HL-60 (cell line): ENCODE measurements at regions not wholly inside any gene's neighbourhood (a gene's known extent, or its start where the extent isn't known, plus 50 kb on each side); places are given as distances from the start of the nearest gene placed in this dataset.

Source experiments
- TF ChIP-seq, protein P1 (sequence below): IDR thresholded peaks from 2 replicates; pipeline ENCODE4 v1.6.1; 2012; ENCODE audit warnings: low read depth; ENCODE audit not compliant: insufficient replicate concordance
- TF ChIP-seq, protein P2 (sequence below): IDR thresholded peaks from one replicate; pipeline ENCODE4 v1.5.1; 2011; ENCODE audit warnings: low read length, control low read depth, inconsistent platforms; ENCODE audit not compliant: insufficient read depth

DNA sequence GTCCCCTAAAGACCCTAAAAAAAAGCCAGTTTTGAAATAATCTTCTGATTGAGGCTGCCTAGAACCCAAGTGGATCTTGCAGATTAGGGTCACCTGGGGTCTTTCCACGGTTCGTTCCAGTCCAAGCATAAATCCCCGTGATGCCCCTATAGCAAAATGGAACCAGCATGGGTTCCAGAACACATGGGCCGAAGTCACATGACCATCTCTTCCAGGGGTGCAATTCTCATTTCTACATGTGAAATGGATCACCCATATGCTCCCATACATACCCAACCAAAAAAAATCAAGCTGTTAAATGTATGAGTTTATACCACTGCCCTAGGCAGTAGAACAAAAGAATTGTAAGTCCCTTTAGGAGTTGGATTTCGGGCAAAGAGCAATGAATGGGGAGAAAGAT, 245.4 kb downstream of the SKIDA1 start:
- TF ChIP-seq, protein P1, sequence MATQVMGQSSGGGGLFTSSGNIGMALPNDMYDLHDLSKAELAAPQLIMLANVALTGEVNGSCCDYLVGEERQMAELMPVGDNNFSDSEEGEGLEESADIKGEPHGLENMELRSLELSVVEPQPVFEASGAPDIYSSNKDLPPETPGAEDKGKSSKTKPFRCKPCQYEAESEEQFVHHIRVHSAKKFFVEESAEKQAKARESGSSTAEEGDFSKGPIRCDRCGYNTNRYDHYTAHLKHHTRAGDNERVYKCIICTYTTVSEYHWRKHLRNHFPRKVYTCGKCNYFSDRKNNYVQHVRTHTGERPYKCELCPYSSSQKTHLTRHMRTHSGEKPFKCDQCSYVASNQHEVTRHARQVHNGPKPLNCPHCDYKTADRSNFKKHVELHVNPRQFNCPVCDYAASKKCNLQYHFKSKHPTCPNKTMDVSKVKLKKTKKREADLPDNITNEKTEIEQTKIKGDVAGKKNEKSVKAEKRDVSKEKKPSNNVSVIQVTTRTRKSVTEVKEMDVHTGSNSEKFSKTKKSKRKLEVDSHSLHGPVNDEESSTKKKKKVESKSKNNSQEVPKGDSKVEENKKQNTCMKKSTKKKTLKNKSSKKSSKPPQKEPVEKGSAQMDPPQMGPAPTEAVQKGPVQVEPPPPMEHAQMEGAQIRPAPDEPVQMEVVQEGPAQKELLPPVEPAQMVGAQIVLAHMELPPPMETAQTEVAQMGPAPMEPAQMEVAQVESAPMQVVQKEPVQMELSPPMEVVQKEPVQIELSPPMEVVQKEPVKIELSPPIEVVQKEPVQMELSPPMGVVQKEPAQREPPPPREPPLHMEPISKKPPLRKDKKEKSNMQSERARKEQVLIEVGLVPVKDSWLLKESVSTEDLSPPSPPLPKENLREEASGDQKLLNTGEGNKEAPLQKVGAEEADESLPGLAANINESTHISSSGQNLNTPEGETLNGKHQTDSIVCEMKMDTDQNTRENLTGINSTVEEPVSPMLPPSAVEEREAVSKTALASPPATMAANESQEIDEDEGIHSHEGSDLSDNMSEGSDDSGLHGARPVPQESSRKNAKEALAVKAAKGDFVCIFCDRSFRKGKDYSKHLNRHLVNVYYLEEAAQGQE: no peak
- TF ChIP-seq, protein P2, sequence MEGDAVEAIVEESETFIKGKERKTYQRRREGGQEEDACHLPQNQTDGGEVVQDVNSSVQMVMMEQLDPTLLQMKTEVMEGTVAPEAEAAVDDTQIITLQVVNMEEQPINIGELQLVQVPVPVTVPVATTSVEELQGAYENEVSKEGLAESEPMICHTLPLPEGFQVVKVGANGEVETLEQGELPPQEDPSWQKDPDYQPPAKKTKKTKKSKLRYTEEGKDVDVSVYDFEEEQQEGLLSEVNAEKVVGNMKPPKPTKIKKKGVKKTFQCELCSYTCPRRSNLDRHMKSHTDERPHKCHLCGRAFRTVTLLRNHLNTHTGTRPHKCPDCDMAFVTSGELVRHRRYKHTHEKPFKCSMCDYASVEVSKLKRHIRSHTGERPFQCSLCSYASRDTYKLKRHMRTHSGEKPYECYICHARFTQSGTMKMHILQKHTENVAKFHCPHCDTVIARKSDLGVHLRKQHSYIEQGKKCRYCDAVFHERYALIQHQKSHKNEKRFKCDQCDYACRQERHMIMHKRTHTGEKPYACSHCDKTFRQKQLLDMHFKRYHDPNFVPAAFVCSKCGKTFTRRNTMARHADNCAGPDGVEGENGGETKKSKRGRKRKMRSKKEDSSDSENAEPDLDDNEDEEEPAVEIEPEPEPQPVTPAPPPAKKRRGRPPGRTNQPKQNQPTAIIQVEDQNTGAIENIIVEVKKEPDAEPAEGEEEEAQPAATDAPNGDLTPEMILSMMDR: no peak
